Skin of body (tissue), 1 donor: ENCODE measurements at regions not wholly inside any gene's neighbourhood (a gene's known extent, or its start where the extent isn't known, plus 50 kb on each side); places are given as distances from the start of the nearest gene placed in this dataset.
"Not testable (repeated sequence)": the region's sequence is repeated elsewhere in the genome, so short reads cannot be mapped to it uniquely, and the experiment has no call there.

Experiments used
- DNase-seq: peaks from one replicate; lab custom pipeline; 2025; lab: John Stamatoyannopoulos, UW

- DNase-seq: no peak
These were observed 468.7 kb upstream of the TYRP1 start for GRCh38 chr9:12224449-12224848.

DNA sequence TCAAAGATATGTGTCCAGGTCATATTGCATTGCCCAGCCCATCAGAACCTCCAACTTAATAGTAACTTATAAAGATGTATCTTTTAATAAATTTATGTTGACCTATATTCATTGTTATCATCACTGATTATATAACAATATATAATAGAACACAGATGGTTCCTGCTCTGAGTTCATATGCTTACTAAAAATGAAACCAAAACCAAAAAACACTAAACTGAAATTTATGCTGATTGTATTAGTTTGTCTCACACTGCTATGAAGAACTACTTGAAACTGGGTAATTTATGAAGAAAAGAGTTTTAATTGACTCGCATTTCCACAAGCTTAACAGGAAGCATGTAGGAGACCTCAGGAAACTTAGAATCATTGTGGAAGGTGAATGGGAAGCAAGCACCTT, 462.5 kb upstream of the TYRP1 start:
- no peak for DNase-seq

- no peak for DNase-seq
These were observed 461.4 kb upstream of the TYRP1 start for GRCh38 chr9:12231832-12232231.

DNA sequence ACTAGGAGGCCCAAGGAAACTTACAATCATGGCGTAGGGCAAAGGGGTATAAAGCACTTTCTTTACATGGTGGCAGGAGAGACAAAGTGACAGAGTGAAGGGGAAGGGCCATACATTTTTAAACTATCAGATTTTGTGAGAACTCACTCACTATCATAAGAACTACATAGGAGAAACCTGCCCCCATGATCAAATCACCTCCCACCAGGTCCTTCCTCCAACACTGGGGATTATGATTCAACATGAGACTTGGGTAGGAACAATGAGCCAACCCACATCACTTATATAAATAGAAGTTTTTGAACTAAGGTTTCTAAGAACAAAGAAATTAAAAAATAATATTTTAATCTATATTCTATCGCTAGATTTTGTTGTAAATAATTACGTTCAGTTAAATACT, 460.3 kb upstream of the TYRP1 start:
- DNase-seq: no peak

GRCh38 chr9:12253941-12254340, 439.2 kb upstream of the TYRP1 start:
- no peak for DNase-seq

GRCh38 chr9:12266758-12267157, 426.4 kb upstream of the TYRP1 start:
- no peak for DNase-seq

GRCh38 chr9:12271421-12271891, 421.7 kb upstream of the TYRP1 start:
- peak; percentile 65 for DNase-seq

GRCh38 chr9:12272471-12273120, 420.6 kb upstream of the TYRP1 start:
- DNase-seq: peak; percentile 78

GRCh38 chr9:12274577-12274976, 418.6 kb upstream of the TYRP1 start:
- DNase-seq: no peak

DNA sequence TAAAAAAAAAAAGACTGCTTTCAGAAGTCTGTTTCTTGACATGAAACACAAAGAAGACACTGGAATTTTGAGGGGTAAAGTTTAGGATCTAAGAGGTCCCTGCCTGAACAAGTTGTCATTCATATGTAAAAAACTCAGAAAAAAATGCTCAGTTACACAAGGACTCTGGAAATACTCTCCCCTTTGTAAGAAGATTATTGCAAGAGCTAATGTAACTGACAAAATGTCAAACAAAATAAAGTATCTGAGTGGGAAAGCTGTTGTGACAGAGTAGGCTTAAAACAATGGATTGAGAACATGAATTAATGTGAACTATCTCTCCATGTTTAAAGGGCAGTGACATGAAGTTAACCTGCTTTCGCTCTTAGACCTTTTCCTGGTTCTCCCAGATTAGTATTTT, 416.7 kb upstream of the TYRP1 start:
- no peak for DNase-seq

GRCh38 chr9:12289711-12290110, 403.5 kb upstream of the TYRP1 start:
- no peak for DNase-seq

GRCh38 chr9:12290166-12290869, 402.9 kb upstream of the TYRP1 start:
- no peak for DNase-seq

- no peak for DNase-seq
These were observed 388.0 kb upstream of the TYRP1 start for GRCh38 chr9:12305211-12305610.

GRCh38 chr9:12314589-12314988, 378.6 kb upstream of the TYRP1 start:
- no peak for DNase-seq

GRCh38 chr9:12318732-12319685, 374.2 kb upstream of the TYRP1 start:
- no peak for DNase-seq

GRCh38 chr9:12329623-12329985, 363.6 kb upstream of the TYRP1 start:
- DNase-seq: no peak

- DNase-seq: not testable (repeated sequence)
These were observed 359.2 kb upstream of the TYRP1 start for GRCh38 chr9:12333966-12334365.

DNA sequence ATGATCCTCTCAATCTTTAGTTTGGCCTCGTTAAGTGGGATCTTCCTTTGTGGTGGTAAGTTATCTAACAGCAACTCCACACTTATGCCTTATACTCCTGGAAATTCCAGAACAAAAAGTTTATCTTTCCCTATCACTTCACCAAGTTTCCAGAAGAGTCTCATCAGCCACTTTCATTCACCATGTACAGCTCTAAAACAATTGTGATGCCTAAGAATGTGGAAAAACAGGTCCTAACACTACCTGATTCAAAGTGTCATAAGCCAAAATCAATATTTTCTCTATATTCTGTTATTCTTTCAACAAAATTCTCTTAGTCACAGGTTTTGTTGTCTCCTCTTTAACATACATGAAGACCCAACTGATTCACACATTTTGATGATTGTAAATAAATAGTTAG, 342.4 kb upstream of the TYRP1 start:
- no peak for DNase-seq

DNA sequence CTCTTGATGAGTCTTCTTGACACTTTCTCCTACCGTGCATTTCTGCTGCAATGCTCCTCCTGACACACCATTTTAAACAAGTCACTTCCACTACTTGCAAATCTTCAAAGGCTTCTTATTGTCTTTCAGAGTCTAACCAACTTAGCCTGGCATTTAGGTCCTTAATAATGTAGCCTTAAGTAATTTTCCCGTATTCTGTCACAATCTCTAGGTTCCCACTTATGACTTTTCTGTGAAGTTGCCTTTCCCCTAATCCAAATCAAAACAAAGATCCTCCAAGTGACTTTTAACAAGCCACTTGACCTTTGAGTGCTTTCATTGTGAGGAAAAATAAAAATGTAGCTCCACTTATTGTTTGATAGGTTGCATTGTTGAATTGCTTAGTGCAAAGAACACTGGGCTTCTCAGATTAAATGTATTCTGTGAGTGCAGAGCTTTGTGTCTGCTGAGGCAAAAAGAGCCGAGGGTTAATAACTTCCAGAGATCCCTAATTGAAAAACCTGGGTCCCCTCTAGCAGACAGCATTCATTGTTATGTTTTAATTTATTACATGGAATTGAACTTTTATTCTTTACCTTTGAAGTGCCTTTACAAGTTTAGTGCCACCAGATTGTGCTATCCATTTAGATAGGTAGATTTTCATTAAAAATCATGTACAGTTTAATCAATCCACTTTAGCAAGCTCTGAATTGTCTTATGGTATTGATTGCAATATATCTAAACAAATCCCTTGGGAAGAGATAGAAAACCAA, 341.7 kb upstream of the TYRP1 start:
- no peak for DNase-seq

DNA sequence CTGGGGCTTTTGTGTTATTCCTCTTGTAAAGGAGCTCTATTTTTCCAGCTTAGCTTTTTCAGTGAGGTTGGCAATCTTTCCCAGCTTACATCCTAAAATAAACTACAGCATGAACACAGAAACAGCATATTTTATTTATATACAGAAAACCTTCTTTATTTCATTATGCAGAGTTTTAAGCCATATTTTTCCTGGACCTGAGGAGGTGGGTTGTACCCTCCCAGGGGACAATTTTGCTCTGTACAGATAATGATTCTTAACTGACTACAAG, 341.2 kb upstream of the TYRP1 start:
- no peak for DNase-seq

- DNase-seq: no peak
These were observed 329.7 kb upstream of the TYRP1 start for GRCh38 chr9:12363439-12363838.

DNA sequence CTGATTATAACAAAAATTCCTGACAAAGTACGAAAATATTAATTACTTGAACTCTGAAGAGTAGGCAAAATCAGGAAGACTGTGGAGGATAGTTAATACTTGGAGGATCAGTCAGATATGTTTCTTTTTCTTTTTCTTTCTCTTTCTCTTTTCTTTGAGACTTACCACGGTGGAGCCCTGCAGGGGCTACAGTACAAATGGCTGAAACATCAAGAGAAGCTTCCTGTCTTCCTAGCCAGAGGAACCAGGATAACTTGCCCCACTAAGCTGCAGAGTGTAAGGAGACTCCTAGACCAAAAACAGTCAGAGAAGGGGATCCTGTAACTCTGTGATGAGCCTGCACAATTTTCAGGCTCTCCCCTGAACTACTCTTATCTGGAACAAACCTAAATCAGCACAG, 324.6 kb upstream of the TYRP1 start:
- DNase-seq: no peak
